Fibroblast of mammary gland (primary cell): ENCODE measurements at regions not wholly inside any gene's neighbourhood (a gene's known extent, or its start where the extent isn't known, plus 50 kb on each side); places are given as distances from the start of the nearest gene placed in this dataset.

Experiments
- DNase-seq: peaks from one replicate; pipeline ENCODE4 v3.0.0-alpha.2; 2010; ENCODE audit warnings: low read depth
- H3K4me3 ChIP-seq: 2 replicates; pipeline ENCODE4 v1.5.1; 2011; ENCODE audit warnings: low read depth, mild to moderate bottlenecking, low read length, moderate library complexity; ENCODE audit not compliant: control insufficient read depth
- CTCF ChIP-seq: conservative IDR thresholded peaks from 2 replicates; pipeline ENCODE4 v1.5.1; 2011; ENCODE audit warnings: low read depth, low read length, inconsistent platforms; ENCODE audit not compliant: control insufficient read depth, insufficient read depth

GRCh38 chr11:15539645-15540044 lies 424.9 kb downstream of the INSC start:
- no peak overlapping the region for H3K4me3 ChIP-seq
- no peak for TF ChIP-seq CTCF
- no peak for DNase-seq

GRCh38 chr11:15541079-15541478 lies 426.4 kb downstream of the INSC start:
- H3K4me3 ChIP-seq, result no peak overlapping the region
- no peak for DNase-seq
- no peak for TF ChIP-seq CTCF

- no peak for TF ChIP-seq CTCF
- no peak for DNase-seq
- H3K4me3 ChIP-seq, result no peak overlapping the region
These were observed 429.6 kb downstream of the INSC start for GRCh38 chr11:15544353-15544752.

GRCh38 chr11:15547685-15548084 lies 433.0 kb downstream of the INSC start:
- no peak for DNase-seq
- TF ChIP-seq CTCF, result no peak
- no peak overlapping the region for H3K4me3 ChIP-seq

GRCh38 chr11:15551901-15552851 lies 437.5 kb downstream of the INSC start:
- no peak for TF ChIP-seq CTCF
- H3K4me3 ChIP-seq, result no peak overlapping the region
- no peak for DNase-seq

GRCh38 chr11:15555161-15555560 lies 440.4 kb downstream of the INSC start:
- no peak for TF ChIP-seq CTCF
- no peak overlapping the region for H3K4me3 ChIP-seq
- no peak for DNase-seq
